Femur (tissue), 1 donor: ENCODE measurements at regions not wholly inside any gene's neighbourhood (a gene's known extent, or its start where the extent isn't known, plus 50 kb on each side); places are given as distances from the start of the nearest gene placed in this dataset.
A peak's percentile ranks its signal among the peaks of the same experiment; 100 is the strongest.
"Not testable (repeated sequence)": the region's sequence is repeated elsewhere in the genome, so short reads cannot be mapped to it uniquely, and the experiment has no call there.

Experiments
- DNase-seq: peaks from one replicate; pipeline ENCODE4 v3.0.0-alpha.2; 2017

DNA sequence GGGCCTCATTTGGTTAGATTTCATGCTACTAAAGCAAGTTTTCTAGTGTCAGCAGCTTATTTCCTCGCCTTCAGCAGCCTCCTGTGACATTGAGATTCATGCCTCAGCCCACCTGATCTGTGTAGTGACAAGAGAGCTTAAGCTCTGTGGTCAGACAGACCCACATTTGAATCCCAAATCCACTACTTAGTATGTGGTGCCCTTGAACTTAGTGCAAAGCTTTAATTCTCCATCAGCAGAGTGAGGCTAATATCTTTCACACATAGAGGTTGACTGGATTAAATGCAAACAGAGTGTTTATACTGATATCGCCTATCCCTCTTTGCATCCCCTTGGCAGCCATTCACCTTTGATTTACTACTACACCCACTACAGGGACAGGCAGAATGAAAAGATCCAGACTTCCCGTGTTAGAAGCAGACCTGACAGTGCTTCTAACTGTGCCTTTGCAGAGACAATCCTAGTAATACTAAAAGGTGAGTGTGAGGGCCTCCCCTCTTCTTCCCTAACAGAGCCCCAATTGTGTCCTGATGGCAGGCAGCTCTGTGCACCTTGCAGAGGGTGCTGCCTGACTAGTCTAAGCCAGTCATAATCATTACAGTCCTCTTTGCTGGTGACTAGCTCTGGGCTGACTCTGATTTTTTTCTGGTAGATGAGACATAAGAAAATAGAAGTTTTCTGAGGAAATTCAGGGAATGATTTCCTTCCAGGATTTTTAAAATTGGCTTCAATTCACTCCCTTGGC, 264.0 kb downstream of the CTH start:
- no peak for DNase-seq

DNA sequence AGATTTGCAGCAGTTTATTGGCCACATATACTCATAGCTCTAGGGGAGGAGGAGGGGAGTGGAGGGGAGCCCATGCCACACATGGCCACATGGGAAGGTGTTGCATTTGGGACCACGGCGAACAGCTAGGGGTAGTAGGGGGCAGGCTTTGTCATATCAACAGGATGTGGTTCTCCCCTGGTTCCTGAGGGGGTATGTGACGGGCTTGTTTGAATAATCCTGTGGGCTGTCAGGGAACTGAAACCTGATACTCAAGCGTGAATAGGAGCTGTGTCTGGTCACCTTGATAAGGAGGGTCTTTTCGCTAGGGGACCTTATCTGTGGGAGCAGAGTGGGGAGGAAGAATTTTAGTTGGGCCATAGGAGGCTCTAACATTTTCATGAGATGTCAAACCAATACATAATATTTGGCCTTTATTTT, 264.7 kb downstream of the CTH start:
- DNase-seq: no peak

DNA sequence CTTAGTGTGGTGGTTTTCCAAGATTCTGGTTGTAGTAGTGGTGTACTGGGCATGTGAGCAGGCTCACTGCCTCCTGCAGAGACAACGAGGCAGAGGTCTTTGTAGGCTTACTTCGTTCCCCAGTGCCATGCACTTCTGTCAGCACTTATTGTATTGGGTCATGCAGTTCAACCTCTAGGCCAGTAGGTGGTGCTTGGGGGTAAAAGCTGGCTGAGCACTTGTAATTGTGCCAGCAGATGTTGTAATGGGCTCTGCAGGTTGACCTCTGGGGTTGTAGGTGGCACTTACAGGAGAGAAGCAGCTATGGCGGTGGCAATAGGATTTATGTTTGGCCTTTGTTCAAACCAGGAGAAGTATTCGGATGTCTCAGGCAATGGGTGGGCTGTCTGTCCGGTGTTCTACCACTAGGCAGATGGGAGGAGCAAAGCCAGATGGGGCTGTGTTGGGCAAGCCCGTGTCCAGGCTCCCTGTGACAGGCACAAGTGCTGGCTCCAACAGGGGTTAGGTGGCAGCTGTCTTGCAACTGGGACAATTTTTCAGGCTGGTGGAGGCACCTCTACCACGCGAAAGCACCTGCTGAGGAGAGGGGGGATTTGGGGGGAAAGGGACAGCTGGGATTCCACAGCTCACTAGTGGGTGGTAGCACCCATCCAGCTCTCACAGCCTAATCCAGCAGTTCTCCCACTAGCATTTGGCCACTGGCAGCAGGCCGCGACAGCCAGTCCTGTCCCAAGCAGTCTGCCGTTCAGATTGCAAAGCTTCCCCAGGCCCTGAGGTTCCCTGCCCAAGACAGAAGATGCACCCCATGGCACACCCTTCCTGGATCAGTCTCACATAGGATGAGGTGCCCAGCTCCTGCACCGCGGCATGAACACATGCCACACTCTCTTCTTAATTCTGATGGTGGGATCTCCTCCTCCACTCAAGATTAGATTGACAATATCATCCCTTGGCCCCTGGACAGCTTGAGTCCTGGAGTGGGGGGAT, 274.5 kb downstream of the CTH start:
- peak; percentile 32 for DNase-seq

DNA sequence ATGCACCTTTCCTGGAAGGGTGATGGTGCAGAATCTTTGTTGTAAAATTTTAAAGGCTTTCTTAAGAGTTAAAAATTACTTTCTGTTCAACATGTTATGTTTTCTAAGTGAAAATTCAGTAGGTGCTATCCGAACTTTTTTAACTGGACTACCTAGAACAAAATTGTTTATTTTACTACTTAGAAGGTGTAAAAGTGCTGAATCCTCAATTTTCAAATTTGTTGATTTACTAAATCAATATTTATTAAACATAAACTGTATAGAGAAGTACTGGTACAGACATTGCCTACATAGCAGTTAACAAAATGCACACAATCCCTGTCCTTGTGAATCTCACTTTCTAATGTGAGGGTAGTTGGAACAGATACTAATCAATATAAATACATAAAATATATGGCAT, 277.5 kb downstream of the CTH start:
- no peak for DNase-seq

DNA sequence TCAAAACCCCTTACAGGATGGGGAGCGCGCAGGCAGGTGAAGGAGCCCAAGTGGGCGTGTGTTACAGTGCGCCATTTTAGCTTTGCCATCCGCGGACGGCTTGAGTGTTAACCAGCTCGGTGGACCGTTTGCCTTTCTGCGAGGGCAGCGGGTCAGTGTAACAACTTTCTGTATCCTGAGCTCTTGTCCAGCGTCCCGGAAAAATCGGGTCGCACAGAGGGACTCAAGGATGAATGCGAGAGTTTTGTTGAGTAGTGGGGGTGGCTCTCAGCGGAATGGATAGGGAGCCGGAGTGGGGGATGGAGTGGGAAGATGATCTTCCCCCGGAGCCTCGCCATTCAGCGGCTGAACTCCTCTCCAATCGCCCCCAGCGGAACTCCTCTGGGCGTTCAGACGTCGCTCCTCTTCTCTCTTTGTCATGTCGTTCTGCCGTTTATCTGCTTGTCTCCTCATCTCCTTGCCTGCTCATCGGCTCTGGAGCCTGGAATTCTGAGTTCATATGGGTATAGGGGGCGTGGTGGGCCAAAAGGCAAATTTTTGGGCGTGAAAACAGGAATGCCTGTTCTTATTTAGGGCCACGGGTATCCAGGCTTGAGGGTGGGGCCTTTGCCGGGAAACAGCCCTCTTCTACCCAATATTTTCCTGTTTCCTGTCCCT, 295.4 kb downstream of the CTH start:
- peak; percentile 19 for DNase-seq

DNA sequence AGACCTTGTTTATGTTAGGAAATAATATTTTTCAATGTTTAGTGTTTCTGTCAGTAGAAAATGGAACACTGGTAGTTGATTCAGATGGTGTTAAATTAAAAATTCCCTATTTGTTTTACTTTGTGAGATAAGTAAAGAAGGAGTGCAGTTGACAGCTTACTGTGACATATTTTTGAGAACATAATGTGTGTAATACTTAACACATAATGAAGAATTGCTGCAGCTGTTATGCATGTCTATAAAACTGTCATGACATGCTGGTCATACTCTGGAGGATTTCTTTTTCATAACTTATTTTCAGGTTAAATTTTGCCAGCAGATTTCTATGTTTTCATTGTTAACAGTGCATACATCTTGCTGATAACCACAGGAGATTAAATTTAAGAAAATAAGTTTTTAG, 296.1 kb downstream of the CTH start:
- no peak for DNase-seq

DNA sequence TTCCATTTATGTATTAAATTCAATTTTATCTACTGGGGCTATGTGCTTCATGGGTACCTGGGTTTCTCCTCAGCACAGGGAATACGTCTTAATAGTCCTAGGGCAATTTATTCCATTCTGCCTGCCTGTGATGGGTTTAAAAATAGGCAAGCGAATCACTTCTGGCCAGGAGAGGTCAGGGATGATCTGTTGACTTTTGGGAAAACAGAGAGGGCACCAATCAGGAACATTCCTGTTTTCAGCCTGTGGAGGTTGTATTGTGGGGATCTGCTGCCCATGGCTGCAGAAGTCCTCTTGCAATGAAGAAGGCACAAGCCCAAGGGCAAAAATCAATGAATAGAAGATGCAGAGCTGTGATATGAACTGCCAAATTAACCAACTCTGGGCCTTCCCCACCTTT, 303.1 kb downstream of the CTH start:
- no peak for DNase-seq

DNA sequence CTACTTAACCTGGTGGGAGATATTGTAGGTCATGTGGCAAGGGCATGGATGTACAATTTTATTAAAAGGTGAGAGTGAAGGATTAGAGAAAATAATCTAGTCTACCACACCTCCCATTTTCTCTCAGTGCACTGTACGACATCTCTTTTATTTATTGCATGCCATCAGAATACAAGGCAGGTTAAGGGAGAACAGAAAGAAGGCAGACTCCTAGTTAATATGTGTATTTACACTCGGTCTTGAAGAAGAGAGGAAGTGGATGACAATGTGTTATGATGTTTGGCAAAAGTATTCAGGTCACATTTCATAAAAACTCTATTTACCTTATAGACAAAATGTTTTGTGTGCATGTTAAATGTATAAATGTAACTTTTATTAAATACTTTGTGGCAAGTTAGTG, 306.1 kb downstream of the CTH start:
- no peak for DNase-seq

DNA sequence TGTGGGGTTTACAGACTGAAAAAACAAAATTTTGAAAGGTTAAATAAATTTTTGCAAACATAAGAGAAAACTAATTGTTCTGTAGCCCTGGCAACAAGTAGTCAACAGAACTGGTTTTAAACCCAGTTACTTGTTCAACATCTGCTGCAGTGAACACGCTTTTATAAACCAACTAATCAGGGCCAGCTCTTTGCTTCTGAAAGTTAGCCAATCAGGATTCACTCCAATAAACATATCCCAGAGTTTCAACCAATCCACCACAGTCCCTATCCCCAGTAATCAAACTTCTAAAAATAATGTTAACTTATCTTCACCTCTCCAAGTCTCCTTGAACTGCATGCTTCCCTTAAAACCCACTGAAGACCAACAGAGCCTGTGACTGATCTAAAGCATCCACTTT, 306.6 kb downstream of the CTH start:
- DNase-seq: no peak

DNA sequence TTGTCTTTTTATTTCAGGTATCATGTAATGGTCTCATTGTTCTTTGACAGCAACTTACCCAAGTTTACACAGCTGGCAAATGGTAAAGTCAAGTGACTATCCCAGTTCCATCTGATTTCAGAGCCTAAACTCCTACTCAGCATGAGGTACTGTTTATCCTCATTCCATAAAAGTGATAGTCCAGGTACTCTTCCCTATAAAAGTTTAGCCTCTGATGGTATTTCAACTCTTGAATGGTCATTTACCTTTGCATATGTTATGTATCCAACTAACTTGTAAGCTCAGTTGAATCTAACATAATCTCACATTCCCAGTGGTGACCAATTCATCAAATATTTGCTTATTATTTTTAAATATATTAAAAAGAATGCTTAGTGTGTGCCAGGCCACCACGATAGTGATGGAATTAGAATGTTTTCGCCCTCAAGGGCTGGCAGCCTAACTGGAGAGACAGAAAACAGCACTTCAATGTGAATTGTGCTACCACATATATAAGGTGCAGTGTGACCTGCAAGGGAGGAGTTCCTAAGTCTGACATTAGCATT, 307.1 kb downstream of the CTH start:
- DNase-seq: no peak

DNA sequence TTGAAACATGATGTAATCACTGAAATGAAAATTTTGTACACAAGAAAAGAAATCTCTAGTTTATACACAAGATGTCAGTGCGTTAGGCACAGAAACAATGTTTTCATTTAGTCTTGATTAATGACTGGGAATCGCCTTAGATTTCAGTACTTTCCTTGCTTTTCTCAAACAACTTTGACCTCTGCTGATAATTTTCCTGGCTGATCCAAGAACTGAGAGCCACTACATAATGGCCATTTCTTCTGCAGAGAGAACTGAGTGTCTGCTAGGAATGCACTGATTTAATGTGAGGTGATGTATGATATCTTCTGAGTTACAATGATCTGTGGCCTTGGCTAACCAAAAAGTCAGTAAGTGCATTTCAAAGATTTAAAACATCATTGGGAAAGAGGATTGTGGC, 308.1 kb downstream of the CTH start:
- no peak for DNase-seq

DNA sequence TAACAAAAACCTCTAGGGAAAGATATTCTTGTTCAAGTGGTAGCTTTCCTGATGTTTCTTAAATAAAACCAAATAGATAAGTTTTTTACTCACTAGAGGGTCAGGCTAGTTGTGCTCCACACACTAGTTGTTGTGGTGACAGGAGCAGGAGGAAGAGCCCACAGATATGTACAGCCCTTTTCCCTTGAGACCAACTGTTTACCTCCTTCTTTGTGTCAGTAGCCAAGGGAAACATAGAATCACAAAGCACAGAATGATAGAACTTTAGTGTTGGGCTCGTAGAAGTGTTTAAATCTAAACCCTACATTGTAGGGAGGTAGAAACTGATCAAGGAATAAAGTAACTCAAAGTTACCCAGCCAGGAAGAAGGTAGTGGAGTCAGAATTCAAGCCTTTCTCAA, 309.0 kb downstream of the CTH start:
- DNase-seq: no peak

DNA sequence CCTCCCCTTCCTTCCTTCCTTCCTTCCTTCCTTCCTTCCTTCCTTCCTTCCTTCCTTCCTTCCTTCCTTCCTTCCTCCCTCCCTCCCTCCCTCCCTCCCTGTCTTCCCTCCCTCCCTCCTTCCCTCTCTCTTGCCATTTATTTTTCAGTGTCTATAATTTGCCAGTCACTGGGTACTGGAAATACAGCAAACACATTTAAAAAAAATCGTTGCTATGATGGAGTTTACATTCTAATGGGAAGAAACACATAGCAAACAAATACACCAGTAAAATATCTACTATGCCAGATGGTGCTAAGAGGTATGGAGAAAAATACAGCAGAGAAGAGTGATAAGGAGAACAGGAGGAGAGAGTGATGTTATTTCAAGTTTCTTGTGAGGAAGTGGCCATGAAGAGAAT, 309.5 kb downstream of the CTH start:
- no peak for DNase-seq

DNA sequence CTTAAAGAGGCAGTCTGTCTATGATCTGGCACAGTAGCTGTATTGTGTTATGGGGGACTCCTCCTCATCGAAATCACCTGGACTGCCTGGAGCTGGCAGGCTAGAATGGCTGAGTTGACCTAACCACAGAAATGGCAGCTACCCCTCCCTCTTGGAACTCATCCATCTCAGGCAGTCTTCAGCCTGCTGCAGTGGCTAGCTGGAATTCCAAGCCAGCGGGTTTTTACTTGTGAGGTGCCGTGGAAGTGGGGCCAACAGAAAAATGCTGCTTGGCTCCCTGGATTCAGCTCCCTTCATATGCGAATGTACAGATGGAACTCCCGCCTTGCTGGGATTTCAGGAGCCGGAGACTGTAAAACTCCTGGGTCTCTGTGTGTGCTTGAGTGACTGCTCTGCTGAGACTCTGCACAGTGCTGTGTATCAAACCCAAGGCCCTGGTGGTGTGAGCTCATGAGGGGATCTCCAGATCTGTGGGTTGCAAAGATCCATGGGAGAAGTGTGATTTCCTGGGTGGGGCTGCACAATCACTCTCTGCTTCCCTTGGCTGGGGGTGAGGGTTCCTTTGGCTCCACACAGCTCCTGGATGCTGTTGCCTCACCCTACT, 316.9 kb downstream of the CTH start:
- no peak for DNase-seq

DNA sequence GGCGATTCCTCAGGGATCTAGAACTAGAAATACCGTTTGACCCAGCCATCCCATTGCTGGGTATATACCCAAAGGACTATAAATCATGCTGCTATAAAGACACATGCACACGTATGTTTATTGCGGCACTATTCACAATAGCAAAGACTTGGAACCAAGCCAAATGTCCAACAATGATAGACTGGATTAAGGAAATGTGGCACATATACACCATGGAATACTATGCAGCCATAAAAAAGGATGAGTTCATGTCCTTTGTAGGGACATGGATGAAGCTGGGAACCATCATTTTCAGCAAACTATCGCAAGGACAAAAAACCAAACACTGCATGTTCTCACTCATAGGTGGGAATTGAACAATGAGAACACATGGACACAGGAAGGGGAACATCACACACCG, 311.1 kb downstream of the PTGER3 start:
- not testable (repeated sequence) for DNase-seq

DNA sequence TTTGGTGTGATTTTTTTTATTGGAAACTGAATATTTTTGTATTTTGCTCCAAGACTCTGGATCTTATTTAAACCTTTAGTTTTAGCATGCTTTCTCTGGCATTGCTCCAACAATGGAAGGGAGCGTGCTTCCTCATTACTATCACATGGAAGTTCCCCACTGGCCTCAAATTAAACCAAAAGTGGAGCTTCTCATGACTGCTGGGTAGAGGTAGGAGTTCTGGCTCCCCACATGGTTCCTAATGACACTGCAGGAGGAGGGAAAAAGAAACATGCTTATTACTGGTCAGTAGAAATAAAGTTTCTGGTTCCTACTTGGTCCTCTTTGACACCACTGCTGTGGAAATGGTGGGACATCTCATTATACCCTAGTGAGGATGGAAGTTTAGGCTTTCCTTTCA, 310.5 kb downstream of the PTGER3 start:
- DNase-seq: no peak

DNA sequence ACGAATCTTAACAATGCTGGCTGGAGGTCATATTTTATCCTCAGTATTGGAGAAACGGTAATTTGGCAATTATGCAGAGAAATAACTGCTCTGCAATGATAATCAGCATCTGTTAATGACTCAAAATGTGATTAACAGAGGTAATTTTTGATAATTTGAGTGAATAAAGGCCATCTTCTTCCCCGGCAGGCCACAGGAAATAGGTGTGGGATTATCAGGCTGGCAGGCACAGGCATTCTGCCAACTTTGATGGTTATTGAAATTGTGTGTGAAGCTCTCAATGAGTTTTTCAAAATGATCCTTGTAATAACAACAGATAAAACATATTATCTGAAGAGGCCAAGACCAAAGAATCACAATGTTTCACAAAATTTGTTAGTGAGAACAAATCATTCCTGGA, 309.0 kb downstream of the PTGER3 start:
- DNase-seq: no peak

DNA sequence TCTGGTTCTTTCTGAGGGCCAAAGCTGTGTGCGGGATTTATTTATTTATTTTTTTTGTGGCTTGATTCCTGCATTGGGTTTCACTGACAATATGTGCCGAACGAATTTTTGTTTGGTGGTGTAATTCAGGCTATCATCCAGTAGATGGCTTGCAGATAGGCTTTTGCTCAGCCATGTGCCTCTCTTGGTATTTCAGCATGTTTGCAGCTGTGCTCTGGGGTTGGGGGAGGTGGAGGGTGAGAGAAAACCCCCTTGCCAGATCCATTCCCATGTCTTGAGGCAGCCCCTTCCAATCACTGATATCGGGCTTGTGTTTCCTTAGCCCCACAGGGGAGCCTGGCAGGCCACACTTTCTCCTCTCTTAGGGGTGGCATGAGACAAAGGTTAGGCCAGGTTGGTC, 302.4 kb downstream of the PTGER3 start:
- DNase-seq: no peak

DNA sequence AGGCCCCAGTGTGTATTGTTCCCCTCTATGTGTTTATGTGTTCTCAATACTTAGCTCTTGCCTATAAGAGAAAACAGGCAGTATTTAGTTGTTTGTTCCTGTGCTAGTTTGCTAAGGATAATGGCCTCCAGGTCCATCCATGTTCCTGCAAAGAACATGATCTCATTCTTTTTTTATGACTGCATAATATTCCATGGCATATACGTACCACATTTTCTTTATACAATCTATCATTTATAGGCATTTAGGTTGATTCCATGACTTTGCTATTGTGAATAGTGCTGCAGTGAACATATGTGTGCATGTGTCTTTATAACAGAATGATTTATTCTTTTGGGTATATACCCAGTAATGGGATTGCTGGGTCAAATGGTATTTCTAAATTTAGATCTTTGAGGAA, 301.6 kb downstream of the PTGER3 start:
- not testable (repeated sequence) for DNase-seq

DNA sequence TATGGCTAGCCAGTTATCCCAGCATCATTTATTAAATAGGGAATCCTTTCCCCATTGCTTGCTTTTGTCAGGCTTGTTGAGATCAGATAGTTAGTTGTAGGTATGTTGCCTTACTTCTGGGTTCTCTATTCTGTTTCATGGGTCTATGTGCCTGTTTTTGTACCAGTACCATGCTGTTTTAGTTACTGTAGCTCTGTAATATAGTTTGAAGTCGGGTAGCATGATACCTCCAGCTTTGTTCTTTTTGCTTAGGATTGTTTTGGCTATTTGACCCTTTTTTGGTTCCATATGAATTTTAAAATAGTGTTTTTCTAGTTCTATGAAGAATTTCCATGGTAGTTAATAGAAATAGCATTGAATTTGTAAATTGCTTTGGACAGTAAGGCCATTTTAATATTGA, 300.5 kb downstream of the PTGER3 start:
- DNase-seq: not testable (repeated sequence)

DNA sequence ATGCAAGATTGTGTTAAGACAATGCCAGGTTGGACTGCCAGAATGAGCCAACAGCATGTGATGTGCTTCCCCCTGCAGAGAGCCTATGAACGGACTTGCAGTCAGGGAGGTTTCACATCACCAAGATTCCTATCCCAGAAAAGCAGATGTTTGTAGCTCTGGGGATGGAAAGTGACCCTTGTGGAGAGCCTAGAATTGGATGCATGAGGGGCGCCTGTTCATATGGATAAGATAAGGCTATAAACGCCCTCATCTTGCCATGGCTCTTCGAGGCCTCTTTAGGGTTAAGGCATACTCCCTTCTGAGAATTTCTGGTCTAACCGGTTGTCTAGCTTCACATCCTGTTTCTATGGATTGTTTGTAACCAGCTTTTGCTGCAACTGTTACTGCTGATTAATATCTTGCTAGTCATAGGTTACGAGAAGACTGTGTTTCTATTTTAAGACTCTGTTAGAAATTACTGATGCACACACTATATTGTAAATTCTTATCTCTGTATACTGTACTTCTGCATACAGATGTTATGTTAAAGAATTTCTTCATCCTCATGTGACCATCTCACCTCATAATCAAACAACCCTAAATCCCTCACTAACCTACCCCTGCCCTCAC, 295.8 kb downstream of the PTGER3 start:
- DNase-seq: not testable (repeated sequence)

DNA sequence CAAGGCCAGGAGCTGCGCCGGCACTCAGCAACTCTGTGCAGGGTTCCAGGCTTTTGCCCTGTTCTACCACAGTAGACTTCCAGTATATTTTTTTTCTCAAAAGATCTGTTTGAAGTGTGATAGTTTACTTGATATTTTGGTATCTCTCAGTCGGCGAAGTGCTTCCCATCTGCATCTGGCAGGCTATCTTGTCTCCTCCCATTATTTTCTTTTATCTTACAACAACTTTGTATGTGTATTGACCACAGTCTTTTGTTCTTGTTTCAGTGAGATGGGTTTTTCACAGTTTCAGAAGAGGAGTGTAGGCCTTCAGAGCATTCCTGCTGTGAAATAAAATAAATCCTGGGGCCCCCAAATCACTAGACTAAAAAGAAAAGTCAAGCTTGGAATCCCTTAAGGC, 292.9 kb downstream of the PTGER3 start:
- no peak for DNase-seq
